WTC11 (cell line): ENCODE measurements at regions not wholly inside any gene's neighbourhood (a gene's known extent, or its start where the extent isn't known, plus 50 kb on each side); places are given as distances from the start of the nearest gene placed in this dataset.

Experiments
- ATAC-seq: fragments of 200-7000 bp; cut with Tn5 transposase; 2 replicates; pipeline ENCODE4 v1.10.0; 2021; ENCODE audit warnings: mild to moderate bottlenecking, moderate library complexity
- CTCF ChIA-PET: fragments of 300-600 bp; sonication (Branson Sonifier 250); formaldehyde crosslinking; loops from one replicate; lab custom pipeline; 2021; ENCODE audit warnings: antibody characterized with exemption; lab: Charles Lee
- POLR2A ChIA-PET: fragments of 350-600 bp; sonication (Branson Sonifier 250); formaldehyde crosslinking; loops from one replicate; lab custom pipeline; 2021; ENCODE audit warnings: antibody characterized with exemption; lab: Charles Lee
- DNase-seq: peaks from one replicate; pipeline ENCODE4 v3.0.0; 2021; ENCODE audit warnings: low spot score
- H3K27ac Mint-ChIP-seq: 2 replicates; pipeline ENCODE4 v1.8.0; 2021; ENCODE audit warnings: mixed read lengths
- H3K27me3 Mint-ChIP-seq: 2 replicates; pipeline ENCODE4 v1.8.0; 2021; ENCODE audit warnings: low read depth, mild to moderate bottlenecking, moderate library complexity, mixed read lengths
- H3K36me3 Mint-ChIP-seq: 2 replicates; pipeline ENCODE4 v1.8.0; 2021; ENCODE audit warnings: mixed read lengths
- H3K4me1 Mint-ChIP-seq: 2 replicates; pipeline ENCODE4 v1.8.0; 2022; ENCODE audit warnings: mixed read lengths
- H3K4me3 Mint-ChIP-seq: 2 replicates; pipeline ENCODE4 v1.8.0; 2021; ENCODE audit warnings: mild to moderate bottlenecking, moderate library complexity, mixed read lengths
- H3K9me3 Mint-ChIP-seq: 2 replicates; pipeline ENCODE4 v1.8.0; 2021; ENCODE audit warnings: mixed read lengths
- CBFB ChIP-seq: sonication (generic); formaldehyde crosslinking; IDR thresholded peaks from 2 replicates; pipeline ENCODE4 v1.8.1; 2022; ENCODE audit warnings: mild to moderate bottlenecking, low read depth, missing genetic modification reagents
- CDX4 ChIP-seq: fragments of 250-450 bp; sonication (Bioruptor Pico); IDR thresholded peaks from 2 replicates; pipeline ENCODE4 v1.9.0; 2021; ENCODE audit warnings: moderate library complexity, mild to moderate bottlenecking, inconsistent platforms, borderline replicate concordance
- CREB1 ChIP-seq: sonication (generic); formaldehyde crosslinking; IDR thresholded peaks from 2 replicates; pipeline ENCODE4 v1.8.0; 2023; ENCODE audit warnings: mild to moderate bottlenecking, missing genetic modification reagents
- ESRRA ChIP-seq: sonication (generic); formaldehyde crosslinking; IDR thresholded peaks from 2 replicates; pipeline ENCODE4 v1.8.1; 2022; ENCODE audit warnings: mild to moderate bottlenecking, missing genetic modification reagents, borderline replicate concordance
- ETV6 ChIP-seq: sonication (generic); formaldehyde crosslinking; IDR thresholded peaks from 2 replicates; pipeline ENCODE4 v1.8.1; 2022; ENCODE audit warnings: mild to moderate bottlenecking, missing genetic modification reagents
- FOXJ3 ChIP-seq: sonication (generic); formaldehyde crosslinking; IDR thresholded peaks from 2 replicates; pipeline ENCODE4 v1.9.0; 2021; ENCODE audit warnings: missing genetic modification reagents, mild to moderate bottlenecking, borderline replicate concordance
- GABPB1 ChIP-seq: sonication (generic); formaldehyde crosslinking; IDR thresholded peaks from 2 replicates; pipeline ENCODE4 v1.8.1; 2023; ENCODE audit warnings: mild to moderate bottlenecking, missing genetic modification reagents
- GTF2I ChIP-seq: fragments of 250-450 bp; sonication (Bioruptor Pico); conservative IDR thresholded peaks from 2 replicates; pipeline ENCODE4 v1.4.0; 2021; ENCODE audit warnings: mild to moderate bottlenecking
- JUN ChIP-seq: sonication (generic); formaldehyde crosslinking; IDR thresholded peaks from 2 replicates; pipeline ENCODE4 v1.8.0; 2023; ENCODE audit warnings: mild to moderate bottlenecking, missing genetic modification reagents
- MXD4 ChIP-seq: fragments of 250-450 bp; sonication (Bioruptor Pico); IDR thresholded peaks from 2 replicates; pipeline ENCODE4 v1.8.0; 2021; ENCODE audit warnings: mild to moderate bottlenecking, moderate library complexity, borderline replicate concordance
- MYBL2 ChIP-seq: sonication (generic); formaldehyde crosslinking; IDR thresholded peaks from 2 replicates; pipeline ENCODE4 v1.8.1; 2023; ENCODE audit warnings: mild to moderate bottlenecking, moderate library complexity, missing genetic modification reagents
- NR3C1 ChIP-seq: sonication (generic); formaldehyde crosslinking; conservative IDR thresholded peaks from 2 replicates; pipeline ENCODE4 v1.8.1; 2023; ENCODE audit warnings: low read depth, mild to moderate bottlenecking, missing genetic modification reagents
- RELA ChIP-seq: sonication (generic); formaldehyde crosslinking; IDR thresholded peaks from 2 replicates; pipeline ENCODE4 v1.8.1; 2022; ENCODE audit warnings: missing genetic modification reagents, mild to moderate bottlenecking, borderline replicate concordance
- RORB ChIP-seq: fragments of 250-450 bp; sonication (Bioruptor Pico); IDR thresholded peaks from 2 replicates; pipeline ENCODE4 v1.9.0; 2021; ENCODE audit warnings: mild to moderate bottlenecking
- SMAD3 ChIP-seq: sonication (generic); formaldehyde crosslinking; IDR thresholded peaks from 2 replicates; pipeline ENCODE4 v1.8.0; 2022; ENCODE audit warnings: missing genetic modification reagents, mild to moderate bottlenecking, borderline replicate concordance
- TEAD1 ChIP-seq: sonication (generic); formaldehyde crosslinking; IDR thresholded peaks from 2 replicates; pipeline ENCODE4 v1.8.0; 2022; ENCODE audit warnings: mild to moderate bottlenecking, missing genetic modification reagents
- TEAD4 ChIP-seq: sonication (generic); formaldehyde crosslinking; IDR thresholded peaks from 2 replicates; pipeline ENCODE4 v1.8.0; 2022; ENCODE audit warnings: mild to moderate bottlenecking, missing genetic modification reagents
- ZNF121 ChIP-seq: sonication (generic); formaldehyde crosslinking; IDR thresholded peaks from 2 replicates; pipeline ENCODE4 v1.8.0; 2023; ENCODE audit warnings: missing genetic modification reagents
- ZNF138 ChIP-seq: sonication (generic); formaldehyde crosslinking; conservative IDR thresholded peaks from 2 replicates; pipeline ENCODE4 v1.8.1; 2022; ENCODE audit warnings: mild to moderate bottlenecking, moderate library complexity, missing genetic modification reagents
- ZNF232 ChIP-seq: sonication (generic); formaldehyde crosslinking; IDR thresholded peaks from 2 replicates; pipeline ENCODE4 v1.8.0; 2022; ENCODE audit warnings: mild to moderate bottlenecking, missing genetic modification reagents
- ZNF263 ChIP-seq: sonication (generic); formaldehyde crosslinking; IDR thresholded peaks from 2 replicates; pipeline ENCODE4 v1.8.1; 2022; ENCODE audit warnings: low read depth, mild to moderate bottlenecking, moderate library complexity, missing genetic modification reagents
- ZNF317 ChIP-seq: sonication (generic); formaldehyde crosslinking; IDR thresholded peaks from 2 replicates; pipeline ENCODE4 v1.8.1; 2023; ENCODE audit warnings: low read depth, mild to moderate bottlenecking, moderate library complexity, missing genetic modification reagents, borderline replicate concordance
- ZNF396 ChIP-seq: fragments of 250-450 bp; sonication (Bioruptor Pico); IDR thresholded peaks from 2 replicates; pipeline ENCODE4 v1.8.0; 2021; ENCODE audit warnings: mild to moderate bottlenecking, moderate library complexity, borderline replicate concordance
- ZNF423 ChIP-seq: fragments of 250-450 bp; sonication (Bioruptor Pico); IDR thresholded peaks from 2 replicates; pipeline ENCODE4 v2.1.2; 2022; ENCODE audit warnings: mild to moderate bottlenecking, moderate library complexity
- TF ChIP-seq, protein P1 (sequence below): sonication (generic); formaldehyde crosslinking; IDR thresholded peaks from 2 replicates; pipeline ENCODE4 v1.8.1; 2023; ENCODE audit warnings: mild to moderate bottlenecking, missing genetic modification reagents
- TF ChIP-seq, protein P2 (sequence below): sonication (generic); formaldehyde crosslinking; IDR thresholded peaks from 2 replicates; pipeline ENCODE4 v1.8.0; 2022; ENCODE audit warnings: mild to moderate bottlenecking, missing genetic modification reagents
- TF ChIP-seq, protein P3 (sequence below): sonication (generic); formaldehyde crosslinking; IDR thresholded peaks from 2 replicates; pipeline ENCODE4 v1.8.0; 2023; ENCODE audit warnings: missing genetic modification reagents, mild to moderate bottlenecking, borderline replicate concordance

- H3K4me1 Mint-ChIP-seq, result no peaks in the 10 kb centered on the region
- ChIA-PET CTCF (interaction anchor here (1.1 kb wide), 1 partner anchor 61 kb away, joined by 3 read pairs; no protein-coding TSS in a partner anchor), POLR2A (no interaction called here)
- TF ChIP-seq TEAD4 (CRISPR knock-in tag) (no peak), ZNF423 (CRISPR knock-in tag) (no peak), ZNF121 (no peak), FOXJ3 (CRISPR knock-in tag) (no peak), MYBL2 (CRISPR knock-in tag) (no peak), ZNF138 (CRISPR knock-in tag) (no peak), ZNF263 (no peak), ZNF232 (no peak), RORB (CRISPR knock-in tag) (no peak), NR3C1 (CRISPR knock-in tag) (no peak), ETV6 (CRISPR knock-in tag) (no peak), GTF2I (CRISPR knock-in tag) (no peak), CBFB (CRISPR knock-in tag) (no peak), ZNF396 (CRISPR knock-in tag) (no peak), ESRRA (CRISPR knock-in tag) (no peak), ZNF317 (CRISPR knock-in tag) (no peak)
- TF ChIP-seq, protein P1, sequence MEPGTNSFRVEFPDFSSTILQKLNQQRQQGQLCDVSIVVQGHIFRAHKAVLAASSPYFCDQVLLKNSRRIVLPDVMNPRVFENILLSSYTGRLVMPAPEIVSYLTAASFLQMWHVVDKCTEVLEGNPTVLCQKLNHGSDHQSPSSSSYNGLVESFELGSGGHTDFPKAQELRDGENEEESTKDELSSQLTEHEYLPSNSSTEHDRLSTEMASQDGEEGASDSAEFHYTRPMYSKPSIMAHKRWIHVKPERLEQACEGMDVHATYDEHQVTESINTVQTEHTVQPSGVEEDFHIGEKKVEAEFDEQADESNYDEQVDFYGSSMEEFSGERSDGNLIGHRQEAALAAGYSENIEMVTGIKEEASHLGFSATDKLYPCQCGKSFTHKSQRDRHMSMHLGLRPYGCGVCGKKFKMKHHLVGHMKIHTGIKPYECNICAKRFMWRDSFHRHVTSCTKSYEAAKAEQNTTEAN (CRISPR knock-in tag), result no peak
- TF ChIP-seq, protein P2, sequence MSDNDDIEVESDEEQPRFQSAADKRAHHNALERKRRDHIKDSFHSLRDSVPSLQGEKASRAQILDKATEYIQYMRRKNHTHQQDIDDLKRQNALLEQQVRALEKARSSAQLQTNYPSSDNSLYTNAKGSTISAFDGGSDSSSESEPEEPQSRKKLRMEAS, result no peak
- TF ChIP-seq, protein P3, sequence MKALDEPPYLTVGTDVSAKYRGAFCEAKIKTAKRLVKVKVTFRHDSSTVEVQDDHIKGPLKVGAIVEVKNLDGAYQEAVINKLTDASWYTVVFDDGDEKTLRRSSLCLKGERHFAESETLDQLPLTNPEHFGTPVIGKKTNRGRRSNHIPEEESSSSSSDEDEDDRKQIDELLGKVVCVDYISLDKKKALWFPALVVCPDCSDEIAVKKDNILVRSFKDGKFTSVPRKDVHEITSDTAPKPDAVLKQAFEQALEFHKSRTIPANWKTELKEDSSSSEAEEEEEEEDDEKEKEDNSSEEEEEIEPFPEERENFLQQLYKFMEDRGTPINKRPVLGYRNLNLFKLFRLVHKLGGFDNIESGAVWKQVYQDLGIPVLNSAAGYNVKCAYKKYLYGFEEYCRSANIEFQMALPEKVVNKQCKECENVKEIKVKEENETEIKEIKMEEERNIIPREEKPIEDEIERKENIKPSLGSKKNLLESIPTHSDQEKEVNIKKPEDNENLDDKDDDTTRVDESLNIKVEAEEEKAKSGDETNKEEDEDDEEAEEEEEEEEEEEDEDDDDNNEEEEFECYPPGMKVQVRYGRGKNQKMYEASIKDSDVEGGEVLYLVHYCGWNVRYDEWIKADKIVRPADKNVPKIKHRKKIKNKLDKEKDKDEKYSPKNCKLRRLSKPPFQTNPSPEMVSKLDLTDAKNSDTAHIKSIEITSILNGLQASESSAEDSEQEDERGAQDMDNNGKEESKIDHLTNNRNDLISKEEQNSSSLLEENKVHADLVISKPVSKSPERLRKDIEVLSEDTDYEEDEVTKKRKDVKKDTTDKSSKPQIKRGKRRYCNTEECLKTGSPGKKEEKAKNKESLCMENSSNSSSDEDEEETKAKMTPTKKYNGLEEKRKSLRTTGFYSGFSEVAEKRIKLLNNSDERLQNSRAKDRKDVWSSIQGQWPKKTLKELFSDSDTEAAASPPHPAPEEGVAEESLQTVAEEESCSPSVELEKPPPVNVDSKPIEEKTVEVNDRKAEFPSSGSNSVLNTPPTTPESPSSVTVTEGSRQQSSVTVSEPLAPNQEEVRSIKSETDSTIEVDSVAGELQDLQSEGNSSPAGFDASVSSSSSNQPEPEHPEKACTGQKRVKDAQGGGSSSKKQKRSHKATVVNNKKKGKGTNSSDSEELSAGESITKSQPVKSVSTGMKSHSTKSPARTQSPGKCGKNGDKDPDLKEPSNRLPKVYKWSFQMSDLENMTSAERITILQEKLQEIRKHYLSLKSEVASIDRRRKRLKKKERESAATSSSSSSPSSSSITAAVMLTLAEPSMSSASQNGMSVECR (CRISPR knock-in tag), result no peak
- TF ChIP-seq, all 79 proteins: peak for 0
- no peak overlapping the region for H3K27ac Mint-ChIP-seq
- peaks cover 63% of the 10 kb centered on the region for H3K36me3 Mint-ChIP-seq
- H3K9me3 Mint-ChIP-seq, result peaks cover 56% of the 10 kb centered on the region
- DNase-seq, result no peak
- H3K27me3 Mint-ChIP-seq, result peaks cover 5% of the 10 kb centered on the region; the same call in 1 of the 2 replicates
- ATAC-seq, result no peak
- H3K4me3 Mint-ChIP-seq, result no peak overlapping the region
Measured at GRCh38 chr10:131514454-131514853, 202.9 kb upstream of the TCERG1L start.

DNA sequence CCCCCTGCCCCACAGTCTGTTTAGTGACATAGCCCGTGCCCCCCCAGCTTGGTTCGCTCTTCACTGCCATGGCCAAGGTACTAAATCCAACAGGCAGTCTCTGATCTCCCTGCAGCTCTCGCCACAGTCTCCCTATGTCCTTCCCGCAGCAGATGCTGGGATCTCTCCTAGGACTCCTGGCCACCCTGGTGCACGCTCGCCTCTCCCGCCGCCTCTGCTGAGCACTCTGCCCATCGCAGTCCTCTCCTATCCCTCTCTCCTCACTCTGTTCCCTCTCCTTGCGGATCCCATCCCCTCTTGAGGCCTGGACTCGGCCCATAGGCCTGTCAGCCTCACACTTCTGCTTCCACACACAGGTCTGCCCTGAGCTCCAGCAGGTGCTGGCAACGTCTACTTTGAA, 204.8 kb upstream of the TCERG1L start:
- TF ChIP-seq TEAD1 (CRISPR knock-in tag) (no peak), JUN (CRISPR knock-in tag) (no peak), CREB1 (CRISPR knock-in tag) (no peak), RELA (CRISPR knock-in tag) (no peak), SMAD3 (CRISPR knock-in tag) (no peak), CDX4 (CRISPR knock-in tag) (no peak), ETV6 (CRISPR knock-in tag) (no peak), GABPB1 (CRISPR knock-in tag) (no peak), MXD4 (CRISPR knock-in tag) (no peak)
- no peak for DNase-seq

More for the DNA sequence above, 204.8 kb upstream of the TCERG1L start:
- Mint-ChIP-seq H3K9me3 (peaks cover 46% of the 10 kb centered on the region), H3K27ac (no peak overlapping the region), H3K36me3 (peaks cover 56% of the 10 kb centered on the region), H3K4me1 (no peaks in the 10 kb centered on the region), H3K27me3 (peaks cover 6% of the 10 kb centered on the region; the same call in 1 of the 2 replicates), H3K4me3 (no peak overlapping the region)
- POLR2A ChIA-PET, result no interaction called here
- CTCF ChIA-PET, result no interaction called here
- no peak for ATAC-seq
